K562 (cell line): ENCODE measurements at regions not wholly inside any gene's neighbourhood (a gene's known extent, or its start where the extent isn't known, plus 50 kb on each side); places are given as distances from the start of the nearest gene placed in this dataset.

Experiments
- ATAC-seq: fragments of 200-7000 bp; cut with Tn5 transposase; 3 replicates; pipeline ENCODE4 v1.9.1; 2020; ENCODE audit warnings: moderate library complexity
- BruUV-seq: library from RNA; stranded (reverse); fragments of 400-500 nt; replicated peaks from 2 replicates; lab custom pipeline; 2021; lab: Mats Ljungman, UMichigan
- CTCF ChIA-PET: fragments of 300-600 bp; formaldehyde crosslinking; extraction: SDS; loops from one replicate; lab custom pipeline; 2021; ENCODE audit warnings: low intra/inter-chr PET ratio; lab: Yijun Ruan, JAX
- POLR2A ChIA-PET: fragments of 300-600, 350-650 bp; sonication (Branson Sonifier 250); formaldehyde crosslinking; extraction: SDS; loops from one replicate; lab custom pipeline; 2021; ENCODE audit warnings: antibody characterized with exemption, inconsistent platforms; lab: Yijun Ruan, JAX
- DNase-seq, 4 experiments: peaks; one replicate each; pipeline versions ENCODE4 v3.0.0 to v3.0.0-alpha.2; 2011 to 2018; ENCODE audit warnings: low spot score in 3 of 4, mixed read lengths in 3 of 4; ENCODE audit errors: extremely low read depth in 1 of 4
- FAIRE-seq: peaks from 2 replicates; lab custom pipeline; 2011; peaks lifted over from hg19 to GRCh38; lab: Jason Lieb, UNC
- H2AFZ ChIP-seq: 2 replicates; pipeline ENCODE4 v1.6.0; 2011; ENCODE audit warnings: low read depth, low read length, control low read depth, inconsistent platforms
- H3K27ac ChIP-seq: fragments of 200-600 bp; 3 replicates; pipeline ENCODE4 v1.8.0; 2011; ENCODE audit warnings: low read depth, mild to moderate bottlenecking, control low read depth, inconsistent platforms, low read length, moderate library complexity, mixed read lengths; ENCODE audit errors: extremely low read depth
- H3K27me3 ChIP-seq, 2 experiments: fragments of 300-600 bp in 1 of 2; 2 replicates in 1 of 2; 3 replicates in 1 of 2; pipeline versions ENCODE4 v1.6.0 to v1.8.0; 2011; ENCODE audit warnings: inconsistent platforms in 2 of 2, low read length in 2 of 2, mild to moderate bottlenecking in 1 of 2, mixed read lengths in 1 of 2, moderate library complexity in 1 of 2; ENCODE audit not compliant: control insufficient read depth in 2 of 2, insufficient read depth in 2 of 2
- H3K36me3 ChIP-seq: fragments of 300-600 bp; 3 replicates; pipeline ENCODE4 v1.8.0; 2011; ENCODE audit warnings: mild to moderate bottlenecking, low read length, inconsistent platforms; ENCODE audit not compliant: control insufficient read depth, insufficient read depth
- H3K4me1 ChIP-seq, 2 experiments: fragments of 200-600 bp in 1 of 2; replicated peaks in 1 of 2; 2 replicates in 1 of 2; 3 replicates in 1 of 2; pipeline versions ENCODE4 v1.5.1 to v1.8.0; 2011; ENCODE audit warnings: inconsistent platforms in 2 of 2, low read length in 2 of 2, mild to moderate bottlenecking in 1 of 2, mixed read lengths in 1 of 2, moderate library complexity in 1 of 2; ENCODE audit not compliant: control insufficient read depth in 2 of 2, insufficient read depth in 2 of 2
- H3K4me2 ChIP-seq: 2 replicates; pipeline ENCODE4 v1.6.1; 2011; ENCODE audit warnings: low read length, control low read depth, inconsistent platforms, mixed read lengths; ENCODE audit not compliant: insufficient read depth
- H3K4me3 ChIP-seq: fragments of 200-600 bp; sonication (generic), shearing (Covaris generic); 2 replicates; pipeline ENCODE4 v1.5.1; 2016; ENCODE audit warnings: control low read depth, inconsistent platforms
- H3K79me2 ChIP-seq: fragments of 200-600 bp; 3 replicates; pipeline ENCODE4 v1.8.0; 2011; ENCODE audit warnings: low read length, inconsistent platforms; ENCODE audit not compliant: control insufficient read depth, insufficient read depth
- H3K9ac ChIP-seq, 2 experiments: 2 replicates each; pipeline versions ENCODE4 v1.6.0 to v1.6.1; 2011; ENCODE audit warnings: low read depth in 2 of 2, low read length in 2 of 2, control low read depth in 1 of 2, inconsistent platforms in 1 of 2, mild to moderate bottlenecking in 1 of 2, mixed read lengths in 1 of 2; ENCODE audit not compliant: insufficient read depth in 1 of 2
- H3K9me1 ChIP-seq: one replicate; pipeline ENCODE4 v1.6.0; 2011; ENCODE audit warnings: inconsistent platforms, mild to moderate bottlenecking, low read length, moderate library complexity; ENCODE audit not compliant: control insufficient read depth, insufficient read depth
- H3K9me3 ChIP-seq: replicated peaks from 2 replicates; pipeline ENCODE4 v1.5.1; 2011; ENCODE audit warnings: low read depth, low read length, inconsistent platforms; ENCODE audit not compliant: control insufficient read depth, insufficient read depth
- H4K20me1 ChIP-seq: replicated peaks from 2 replicates; pipeline ENCODE4 v1.6.1; 2011; ENCODE audit warnings: low read length, inconsistent platforms, mixed read lengths; ENCODE audit not compliant: control insufficient read depth, insufficient read depth
- ATF6 ChIP-seq: sonication (generic); formaldehyde crosslinking; IDR thresholded peaks from 2 replicates; pipeline ENCODE4 v1.4.0; 2020; ENCODE audit warnings: mild to moderate bottlenecking, missing genetic modification reagents
- CTCF ChIP-seq, 3 experiments: IDR thresholded peaks in 2 of 3; conservative IDR thresholded peaks in 1 of 3; 2 replicates each; pipeline ENCODE4 v1.5.1; 2011 to 2012; ENCODE audit warnings: low read length in 3 of 3, mild to moderate bottlenecking in 3 of 3, control low read depth in 2 of 3, improper control_type of control experiment in 1 of 3, inconsistent platforms in 1 of 3, low read depth in 1 of 3, mixed read lengths in 1 of 3, moderate library complexity in 1 of 3; ENCODE audit not compliant: insufficient read depth in 2 of 3
- DDX20 ChIP-seq: fragments of 450-650 bp; IDR thresholded peaks from 2 replicates; pipeline ENCODE4 v1.6.1; 2016; ENCODE audit warnings: missing genetic modification characterization, low read depth, mild to moderate bottlenecking, missing compliant biosample characterization, moderate library complexity
- GTF2B ChIP-seq: IDR thresholded peaks from 2 replicates; pipeline ENCODE4 v1.6.1; 2011; ENCODE audit not compliant: insufficient read length; ENCODE audit errors: extremely low read depth
- HSF4 ChIP-seq: fragments of 250-450 bp; sonication (Bioruptor Pico); IDR thresholded peaks from 2 replicates; pipeline ENCODE4 v2.1.2; 2022; ENCODE audit warnings: mild to moderate bottlenecking, moderate library complexity, borderline replicate concordance
- IRF9 ChIP-seq: fragments of 450-650 bp; IDR thresholded peaks from 2 replicates; pipeline ENCODE4 v1.6.1; 2016; ENCODE audit warnings: missing biosample characterization, missing genetic modification characterization
- LARP7 ChIP-seq: fragments of 450-650 bp; IDR thresholded peaks from 2 replicates; pipeline ENCODE4 v1.6.1; 2016
- PHB ChIP-seq: fragments of 250-450 bp; sonication (Bioruptor Pico); IDR thresholded peaks from 2 replicates; pipeline ENCODE4 v1.5.0; 2021
- PHF20 ChIP-seq: fragments of 450-650 bp; IDR thresholded peaks from 2 replicates; pipeline ENCODE4 v1.6.1; 2018; ENCODE audit not compliant: partially characterized antibody
- PHTF2 ChIP-seq: fragments of 250-450 bp; sonication (Bioruptor Pico); IDR thresholded peaks from 2 replicates; pipeline ENCODE4 v1.5.0; 2021; ENCODE audit warnings: mild to moderate bottlenecking
- SIN3A ChIP-seq, 2 experiments: fragments of 150-350 bp in 1 of 2; IDR thresholded peaks; 2 replicates each; pipeline ENCODE4 v1.6.1; 2011 to 2016; ENCODE audit warnings: borderline replicate concordance in 2 of 2, low read depth in 2 of 2, low read length in 2 of 2, mild to moderate bottlenecking in 2 of 2, moderate library complexity in 2 of 2; ENCODE audit not compliant: control insufficient read depth in 1 of 2
- SMARCE1 ChIP-seq: fragments of 450-650 bp; IDR thresholded peaks from 2 replicates; pipeline ENCODE4 v1.7.1; 2016; ENCODE audit warnings: mild to moderate bottlenecking
- TCF3 ChIP-seq: sonication (generic); formaldehyde crosslinking; IDR thresholded peaks from 2 replicates; pipeline ENCODE4 v1.4.0; 2020; ENCODE audit warnings: mild to moderate bottlenecking, missing genetic modification reagents
- ZNF165 ChIP-seq: fragments of 250-450 bp; sonication (Bioruptor Pico); IDR thresholded peaks from 2 replicates; pipeline ENCODE4 v1.4.0; 2020; ENCODE audit warnings: borderline replicate concordance
- ZNF174 ChIP-seq: fragments of 250-450 bp; sonication (Bioruptor Pico); IDR thresholded peaks from 2 replicates; pipeline ENCODE4 v1.4.0; 2020; ENCODE audit warnings: mild to moderate bottlenecking
- ZNF324 ChIP-seq: fragments of 250-450 bp; sonication (Bioruptor Pico); IDR thresholded peaks from 2 replicates; pipeline ENCODE4 v1.4.0; 2020; ENCODE audit warnings: mild to moderate bottlenecking
- ZNF584 ChIP-seq: fragments of 200-800 bp; sonication (Bioruptor generic); IDR thresholded peaks from 2 replicates; pipeline ENCODE4 v1.6.1; 2016; ENCODE audit warnings: low read depth, mild to moderate bottlenecking, missing genetic modification characterization, missing compliant biosample characterization
- WGBS: fragments of 100-300 bp; shearing (Covaris generic); methylation state at CpG from one replicate; pipeline ENCODE4 v1.1.6; 2016; ENCODE audit warnings: low coverage, mixed read lengths; ENCODE audit not compliant: insufficient coverage; ENCODE audit errors: missing lambda C conversion rate; 5-methylcytosine and 5-hydroxymethylcytosine counted together
- in situ Hi-C: fragments of 300-500 bp; cut with MboI; formaldehyde crosslinking; loops from 4 replicates; pipeline ENCODE4 v1.15.0; 2018; ENCODE audit warnings: inconsistent platforms, mixed read lengths
- intact Hi-C: fragments of 100-400 bp; cut with micrococcal nuclease; formaldehyde crosslinking; loops from 2 replicates; pipeline ENCODE4 v1.14.2; 2022

GRCh38 chr11:109939166-109939810 is 153.9 kb upstream of the ZC3H12C start:
- FAIRE-seq: peak; percentile 85
- WGBS: 0% methylated on average over 1 of the region's 1 CpG
- Histone ChIP-seq H3K4me1 (peaks cover 0 to 5% of the 10 kb centered on the region in 2 experiments; a peak in 2 of 5 replicates), H3K9me1 (no peaks in the 10 kb centered on the region), H3K4me3 (no peak overlapping the region), H3K27me3 (no peaks in the 10 kb centered on the region), H3K27ac (no peak overlapping the region), H3K4me2 (no peak overlapping the region), H3K79me2 (no peaks in the 10 kb centered on the region), H4K20me1 (no peaks in the 10 kb centered on the region), H3K9me3 (no peaks in the 10 kb centered on the region), H3K36me3 (no peaks in the 10 kb centered on the region), H3K9ac (no peak overlapping the region), H2AFZ (peak overlapping the region; percentile 53; the same call in 1 of the 2 replicates)
- POLR2A ChIA-PET: interaction anchor here (0.7 kb wide), 1 partner anchor 1087 kb away, joined by 3 read pairs; no protein-coding TSS in a partner anchor
- CTCF ChIA-PET: interaction anchor here (0.6 to 1.9 kb wide), 5 partner anchors 86 to 1242 kb away, joined by 3 to 26 read pairs (median 4); partner anchors contain the start of gene ZC3H12C
- ATAC-seq: peak; percentile 91
- BruUV-seq: no TSS peak
- peak; percentile 41 to 72 (median 53) for DNase-seq
- intact Hi-C loops (loop anchor here (1.0 to 5.0 kb wide), 3 partner anchors 47 to 1240 kb away; no protein-coding TSS in a partner anchor), in situ Hi-C loops (loop anchor here (5.0 kb wide), 1 partner anchor 87 kb away; no protein-coding TSS in a partner anchor)
- TF ChIP-seq PHB (CRISPR knock-in tag) (no peak), ATF6 (CRISPR knock-in tag) (no peak), SIN3A (IDR thresholded peaks at IDR 0.05; ENCODE audit: borderline replicate concordance in 2 of 2, control insufficient read depth in 1 of 2, low read depth in 2 of 2, low read length in 2 of 2) (no peak), PHF20 (no peak), ZNF174 (CRISPR knock-in tag) (no peak), TCF3 (CRISPR knock-in tag) (no peak), GTF2B (no peak), ZNF165 (no peak), LARP7 (no peak), PHTF2 (CRISPR knock-in tag) (no peak), IRF9 (no peak), HSF4 (CRISPR knock-in tag) (no peak), DDX20 (tag) (no peak), ZNF584 (no peak), ZNF324 (CRISPR knock-in tag) (no peak), CTCF (IDR thresholded peaks at IDR 0.05 in 2 of 3, conservative IDR thresholded peaks at IDR 0.05 in 1 of 3; ENCODE audit: insufficient read depth in 2 of 3, low read depth in 1 of 3, low read length in 3 of 3) (peak; percentile 67 to 81 (median 73)), SMARCE1 (no peak)
